GM13977 (cell line): ENCODE measurements at regions not wholly inside any gene's neighbourhood (a gene's known extent, or its start where the extent isn't known, plus 50 kb on each side); places are given as distances from the start of the nearest gene placed in this dataset.

ENCODE experiments used
- DNase-seq: peaks from one replicate; pipeline ENCODE4 v3.0.0; 2012; ENCODE audit warnings: low spot score
- CTCF ChIP-seq: IDR thresholded peaks from 2 replicates; pipeline ENCODE4 v1.5.1; 2012; ENCODE audit warnings: mild to moderate bottlenecking, control low read depth; ENCODE audit not compliant: insufficient read depth; ENCODE audit errors: extremely low read depth, missing control alignments
- in situ Hi-C: fragments of 300-500 bp; cut with MboI; formaldehyde crosslinking; loops from one replicate; pipeline ENCODE4 v1.12.0; 2022; ENCODE audit warnings: low sequenced_read_pairs, low pct_unique_long_range_greater_than_20kb, mixed read lengths, inconsistent platforms; ENCODE audit not compliant: unreplicated experiment

GRCh38 chr6:82767447-82767846 is 298.2 kb downstream of the UBE3D start:
- TF ChIP-seq CTCF = no peak
- in situ Hi-C loops = no loop called here
- DNase-seq = no peak

- DNase-seq = no peak
- no peak for TF ChIP-seq CTCF
- in situ Hi-C loops = no loop called here
Measured at GRCh38 chr6:82772851-82773717, 292.6 kb downstream of the UBE3D start.

GRCh38 chr6:82775361-82775760 is 290.3 kb downstream of the UBE3D start:
- TF ChIP-seq CTCF = no peak
- in situ Hi-C loops = no loop called here
- no peak for DNase-seq

- in situ Hi-C loops = no loop called here
- no peak for DNase-seq
- TF ChIP-seq CTCF = no peak
Measured at GRCh38 chr6:82775981-82776380, 289.7 kb downstream of the UBE3D start.

GRCh38 chr6:82779041-82779440 is 286.6 kb downstream of the UBE3D start:
- TF ChIP-seq CTCF = no peak
- in situ Hi-C loops = no loop called here
- no peak for DNase-seq

GRCh38 chr6:82780334-82780733 is 285.3 kb downstream of the UBE3D start:
- in situ Hi-C loops = no loop called here

More at GRCh38 chr6:82780334-82780733, 285.3 kb downstream of the UBE3D start:
- no peak for TF ChIP-seq CTCF
- DNase-seq = no peak
